ENCODE measurements at regions not wholly inside any gene's neighbourhood (a gene's known extent, or its start where the extent isn't known, plus 50 kb on each side); places are given as distances from the start of the nearest gene placed in this dataset.

GRCh38 chr7:8908889-8909288 lies 475.5 kb downstream of the NXPH1 start:
- Histone ChIP-seq H3K27ac (no peak overlapping the region), H3K4me3 (no peak overlapping the region), H3K4me1 (ENCODE audit: control insufficient read depth in 1 of 2, low read depth in 2 of 2) (no peaks in the 10 kb centered on the region), H3K9me3 (no peaks in the 10 kb centered on the region), H3K27me3 (replicated peaks; ENCODE audit: insufficient read depth) (no peaks in the 10 kb centered on the region), H3K36me3 (no peaks in the 10 kb centered on the region)
- no peak for ATAC-seq (ENCODE audit: insufficient number of reproducible peaks, low FRiP score, low read depth)
- no peak for DNase-seq (ENCODE audit: low spot score)
- TF ChIP-seq, protein P1, sequence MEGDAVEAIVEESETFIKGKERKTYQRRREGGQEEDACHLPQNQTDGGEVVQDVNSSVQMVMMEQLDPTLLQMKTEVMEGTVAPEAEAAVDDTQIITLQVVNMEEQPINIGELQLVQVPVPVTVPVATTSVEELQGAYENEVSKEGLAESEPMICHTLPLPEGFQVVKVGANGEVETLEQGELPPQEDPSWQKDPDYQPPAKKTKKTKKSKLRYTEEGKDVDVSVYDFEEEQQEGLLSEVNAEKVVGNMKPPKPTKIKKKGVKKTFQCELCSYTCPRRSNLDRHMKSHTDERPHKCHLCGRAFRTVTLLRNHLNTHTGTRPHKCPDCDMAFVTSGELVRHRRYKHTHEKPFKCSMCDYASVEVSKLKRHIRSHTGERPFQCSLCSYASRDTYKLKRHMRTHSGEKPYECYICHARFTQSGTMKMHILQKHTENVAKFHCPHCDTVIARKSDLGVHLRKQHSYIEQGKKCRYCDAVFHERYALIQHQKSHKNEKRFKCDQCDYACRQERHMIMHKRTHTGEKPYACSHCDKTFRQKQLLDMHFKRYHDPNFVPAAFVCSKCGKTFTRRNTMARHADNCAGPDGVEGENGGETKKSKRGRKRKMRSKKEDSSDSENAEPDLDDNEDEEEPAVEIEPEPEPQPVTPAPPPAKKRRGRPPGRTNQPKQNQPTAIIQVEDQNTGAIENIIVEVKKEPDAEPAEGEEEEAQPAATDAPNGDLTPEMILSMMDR (IDR thresholded peaks at IDR 0.05), result no peak

DNA sequence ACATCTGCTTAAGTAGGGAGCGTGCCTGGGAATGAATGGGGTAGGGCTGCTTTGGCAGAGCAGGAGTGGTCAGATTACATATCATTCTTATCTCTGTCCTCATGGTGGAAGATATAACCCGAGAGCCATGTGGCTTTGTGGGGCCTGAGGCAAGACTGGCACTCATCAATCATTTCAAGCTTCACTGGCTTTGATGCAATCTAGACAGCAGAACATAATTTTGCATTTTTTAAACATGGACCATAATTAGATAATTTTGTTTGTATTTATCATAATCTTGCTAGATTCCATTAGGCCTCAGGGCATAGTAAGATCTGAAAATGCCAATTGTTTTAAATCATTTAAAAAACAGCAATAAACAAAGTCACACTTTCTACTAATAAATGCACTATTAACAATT lies 480.3 kb downstream of the NXPH1 start:
- TF ChIP-seq, protein P1 (IDR thresholded peaks at IDR 0.05), result no peak
- ATAC-seq (ENCODE audit: insufficient number of reproducible peaks, low FRiP score, low read depth), result no peak
- H3K27me3 ChIP-seq (replicated peaks; ENCODE audit: insufficient read depth), result no peaks in the 10 kb centered on the region
- no peak for DNase-seq (ENCODE audit: low spot score)
- no peaks in the 10 kb centered on the region for H3K9me3 ChIP-seq
- no peaks in the 10 kb centered on the region for H3K4me1 ChIP-seq (ENCODE audit: control insufficient read depth in 1 of 2, low read depth in 2 of 2)
- no peaks in the 10 kb centered on the region for H3K36me3 ChIP-seq
- no peak overlapping the region for H3K27ac ChIP-seq
- H3K4me3 ChIP-seq, result no peak overlapping the region

DNA sequence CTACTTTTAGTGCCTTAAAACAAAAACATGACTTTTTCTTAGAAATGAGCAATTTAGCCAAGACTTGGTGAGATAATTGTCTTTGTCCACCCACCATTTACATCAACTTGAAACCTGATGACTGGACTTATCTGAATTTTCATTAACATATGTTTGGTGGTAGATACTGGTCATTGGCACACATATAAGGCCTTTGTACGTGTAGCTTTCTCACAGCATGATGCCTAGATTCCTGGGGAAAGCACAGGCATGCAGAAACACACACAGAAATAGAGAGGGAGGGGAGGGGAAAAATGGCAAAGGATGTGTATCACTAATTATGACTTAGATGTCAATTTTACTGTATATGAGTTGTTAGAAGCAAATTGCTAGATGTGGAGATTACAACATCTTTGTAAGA lies 488.4 kb downstream of the NXPH1 start:
- ATAC-seq (ENCODE audit: insufficient number of reproducible peaks, low FRiP score, low read depth) (no peak), DNase-seq (ENCODE audit: low spot score) (no peak)
- Histone ChIP-seq H3K4me1 (ENCODE audit: control insufficient read depth in 1 of 2, low read depth in 2 of 2) (no peaks in the 10 kb centered on the region), H3K9me3 (no peaks in the 10 kb centered on the region), H3K36me3 (no peaks in the 10 kb centered on the region), H3K27ac (no peak overlapping the region), H3K27me3 (replicated peaks; ENCODE audit: insufficient read depth) (no peaks in the 10 kb centered on the region), H3K4me3 (no peak overlapping the region)
- TF ChIP-seq, protein P1 (IDR thresholded peaks at IDR 0.05), result no peak

GRCh38 chr7:8922726-8923125 lies 489.3 kb downstream of the NXPH1 start:
- no peaks in the 10 kb centered on the region for H3K27me3 ChIP-seq (replicated peaks; ENCODE audit: insufficient read depth)
- no peak overlapping the region for H3K27ac ChIP-seq
- no peak for ATAC-seq (ENCODE audit: insufficient number of reproducible peaks, low FRiP score, low read depth)
- H3K4me3 ChIP-seq, result no peak overlapping the region
- H3K36me3 ChIP-seq, result no peaks in the 10 kb centered on the region
- DNase-seq (ENCODE audit: low spot score), result no peak
- H3K9me3 ChIP-seq, result no peaks in the 10 kb centered on the region
- no peaks in the 10 kb centered on the region for H3K4me1 ChIP-seq (ENCODE audit: control insufficient read depth in 1 of 2, low read depth in 2 of 2)
- TF ChIP-seq, protein P1 (IDR thresholded peaks at IDR 0.05), result no peak

DNA sequence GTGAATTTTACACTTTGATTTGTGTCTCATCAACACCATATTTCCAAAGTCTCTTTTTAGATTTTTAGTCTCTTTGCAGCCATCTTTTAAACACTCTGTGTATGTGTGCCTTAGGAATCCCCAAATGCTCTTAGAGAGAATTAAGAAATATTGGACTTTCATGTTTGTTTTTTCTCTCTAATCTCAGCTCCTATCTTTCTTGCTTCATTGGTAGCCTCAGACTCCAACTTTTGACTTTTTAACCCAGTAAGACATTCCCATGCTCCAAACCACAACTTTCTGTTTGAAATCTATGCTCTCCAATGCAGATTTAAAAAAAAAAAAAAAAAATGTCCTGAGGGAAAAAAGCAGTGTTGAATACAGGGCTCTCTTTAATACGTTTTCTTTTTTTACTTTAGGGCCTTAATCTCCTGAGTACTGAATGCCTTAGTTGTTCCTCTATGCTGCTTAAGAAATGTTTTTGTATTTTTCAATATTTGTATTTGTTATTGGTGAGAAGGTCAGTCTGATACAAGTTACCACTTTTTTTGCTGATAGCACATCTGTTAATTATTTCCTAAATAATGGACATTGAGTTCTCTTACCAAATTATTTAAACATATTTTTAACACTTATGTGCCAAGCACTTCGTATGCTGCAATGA lies 489.9 kb downstream of the NXPH1 start:
- H3K9me3 ChIP-seq, result no peaks in the 10 kb centered on the region
- no peaks in the 10 kb centered on the region for H3K36me3 ChIP-seq
- no peak overlapping the region for H3K27ac ChIP-seq
- no peak for DNase-seq (ENCODE audit: low spot score)
- TF ChIP-seq, protein P1 (IDR thresholded peaks at IDR 0.05), result no peak
- H3K27me3 ChIP-seq (replicated peaks; ENCODE audit: insufficient read depth), result no peaks in the 10 kb centered on the region
- no peak for ATAC-seq (ENCODE audit: insufficient number of reproducible peaks, low FRiP score, low read depth)
- H3K4me1 ChIP-seq (ENCODE audit: control insufficient read depth in 1 of 2, low read depth in 2 of 2), result no peaks in the 10 kb centered on the region
- no peak overlapping the region for H3K4me3 ChIP-seq

All from thoracic aorta (tissue), 2 donors.